ENCODE measurements at regions not wholly inside any gene's neighbourhood (a gene's known extent, or its start where the extent isn't known, plus 50 kb on each side); places are given as distances from the start of the nearest gene placed in this dataset.

DNA sequence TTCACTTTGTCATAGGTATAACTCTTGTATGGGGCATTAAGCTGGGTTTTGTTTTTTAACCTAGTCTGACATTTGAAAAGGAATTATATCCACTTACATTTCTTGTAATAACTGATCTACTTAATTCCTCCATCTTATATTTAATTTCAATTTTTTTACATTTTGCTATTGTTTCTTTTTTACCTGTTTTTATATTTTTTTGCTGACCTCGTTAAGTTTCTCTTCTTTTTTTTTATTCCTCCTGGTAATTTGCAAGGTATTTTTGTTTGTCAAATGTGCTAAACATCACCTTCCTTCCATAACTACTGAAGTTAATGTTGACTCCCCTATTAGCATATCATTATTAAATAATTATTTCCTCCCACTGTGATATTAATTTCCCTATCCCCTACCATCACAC is 87.7 kb upstream of the NR2F2 start:
- no peak overlapping the region for H3K4me3 ChIP-seq (ENCODE audit: low read depth, low read length, poor library complexity, severe bottlenecking)
- BruUV-seq (replicated peaks), result no TSS peak
- no peak for TF ChIP-seq EZH2 (IDR thresholded peaks at IDR 0.05; ENCODE audit: borderline replicate concordance, low read depth, low read length, poor library complexity, severe bottlenecking)
- no peak for TF ChIP-seq CTCF (conservative IDR thresholded peaks at IDR 0.05; ENCODE audit: low read depth, low read length)
- no peaks in the 10 kb centered on the region for H3K27me3 ChIP-seq (replicated peaks; ENCODE audit: insufficient read depth, low read depth, low read length, poor library complexity)
- POLR2A ChIA-PET (ENCODE audit: low non-redundant PET), result no interaction called here
- no peak for DNase-seq (ENCODE audit: low spot score)
- CTCF ChIA-PET, result no interaction called here
- no peaks in the 10 kb centered on the region for H3K36me3 ChIP-seq (ENCODE audit: insufficient read depth, low read length, poor library complexity, severe bottlenecking)
- no peaks in the 10 kb centered on the region for H3K9me3 ChIP-seq (ENCODE audit: low read depth, low read length, poor library complexity, severe bottlenecking)
- intact Hi-C loops (cut with micrococcal nuclease; ENCODE audit: unreplicated experiment), result no loop called here
- H3K27ac ChIP-seq (ENCODE audit: low read depth, low read length, poor library complexity, severe bottlenecking), result no peak overlapping the region
- H3K4me1 ChIP-seq (ENCODE audit: insufficient read depth, low read length, poor library complexity, severe bottlenecking), result no peaks in the 10 kb centered on the region

DNA sequence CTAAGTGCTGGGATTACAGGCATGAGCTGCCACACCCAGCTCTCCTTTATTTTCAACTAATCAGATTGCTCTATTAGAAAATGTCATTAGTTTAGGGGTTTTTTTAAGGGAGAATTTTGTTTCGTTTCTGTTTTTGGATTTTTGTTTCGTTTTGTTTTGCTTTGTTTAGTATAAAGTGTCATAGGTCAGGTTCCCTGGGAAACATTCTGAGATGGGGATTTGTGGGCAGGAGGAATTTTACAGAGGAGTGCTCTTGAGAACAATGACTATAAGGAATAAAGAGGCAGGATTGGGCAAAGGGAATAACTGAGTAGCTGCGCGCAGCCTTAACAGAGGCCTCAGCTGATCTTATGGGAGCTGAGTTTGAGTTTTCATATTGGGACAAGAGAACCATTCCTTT is 86.8 kb upstream of the NR2F2 start:
- ChIA-PET CTCF (no interaction called here), POLR2A (ENCODE audit: low non-redundant PET) (no interaction called here)
- no TSS peak for BruUV-seq (replicated peaks)
- no peak overlapping the region for H3K27ac ChIP-seq (ENCODE audit: low read depth, low read length, poor library complexity, severe bottlenecking)
- H3K9me3 ChIP-seq (ENCODE audit: low read depth, low read length, poor library complexity, severe bottlenecking), result no peaks in the 10 kb centered on the region
- H3K27me3 ChIP-seq (replicated peaks; ENCODE audit: insufficient read depth, low read depth, low read length, poor library complexity), result no peaks in the 10 kb centered on the region
- intact Hi-C loops (cut with micrococcal nuclease; ENCODE audit: unreplicated experiment), result no loop called here
- no peak overlapping the region for H3K4me3 ChIP-seq (ENCODE audit: low read depth, low read length, poor library complexity, severe bottlenecking)
- H3K4me1 ChIP-seq (ENCODE audit: insufficient read depth, low read length, poor library complexity, severe bottlenecking), result no peaks in the 10 kb centered on the region
- TF ChIP-seq CTCF (conservative IDR thresholded peaks at IDR 0.05; ENCODE audit: low read depth, low read length), result no peak
- no peak for DNase-seq (ENCODE audit: low spot score)
- H3K36me3 ChIP-seq (ENCODE audit: insufficient read depth, low read length, poor library complexity, severe bottlenecking), result no peaks in the 10 kb centered on the region

DNA sequence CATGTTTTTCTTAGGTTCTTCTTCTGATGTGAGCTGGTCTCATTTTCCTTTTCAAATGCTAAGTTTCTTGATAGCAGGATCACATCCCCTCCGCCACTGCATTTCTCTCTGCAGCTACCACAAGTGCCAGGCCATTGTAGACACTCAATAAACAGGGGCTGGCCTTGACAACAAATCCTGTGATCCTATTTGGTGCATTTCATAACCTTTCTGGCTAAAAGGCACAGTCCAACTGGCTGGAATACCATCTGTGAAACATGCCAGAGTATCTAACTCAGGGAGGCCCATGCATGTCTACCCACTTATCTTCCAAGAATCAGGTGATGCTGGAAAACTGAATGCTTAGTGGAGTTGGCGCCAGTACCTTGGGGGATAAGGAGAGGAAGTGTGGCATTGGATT is 85.2 kb upstream of the NR2F2 start:
- CTCF ChIA-PET, result no interaction called here

More for the DNA sequence above, 85.2 kb upstream of the NR2F2 start:
- H3K27ac ChIP-seq (ENCODE audit: low read depth, low read length, poor library complexity, severe bottlenecking), result no peak overlapping the region
- H3K36me3 ChIP-seq (ENCODE audit: insufficient read depth, low read length, poor library complexity, severe bottlenecking), result no peaks in the 10 kb centered on the region
- POLR2A ChIA-PET (ENCODE audit: low non-redundant PET), result no interaction called here
- DNase-seq (ENCODE audit: low spot score), result no peak
- TF ChIP-seq EZH2 (IDR thresholded peaks at IDR 0.05; ENCODE audit: borderline replicate concordance, low read depth, low read length, poor library complexity, severe bottlenecking) (no peak), CTCF (conservative IDR thresholded peaks at IDR 0.05; ENCODE audit: low read depth, low read length) (no peak)
- H3K4me1 ChIP-seq (ENCODE audit: insufficient read depth, low read length, poor library complexity, severe bottlenecking), result no peaks in the 10 kb centered on the region
- no peak overlapping the region for H3K4me3 ChIP-seq (ENCODE audit: low read depth, low read length, poor library complexity, severe bottlenecking)
- intact Hi-C loops (cut with micrococcal nuclease; ENCODE audit: unreplicated experiment), result no loop called here
- H3K9me3 ChIP-seq (ENCODE audit: low read depth, low read length, poor library complexity, severe bottlenecking), result no peaks in the 10 kb centered on the region
- H3K27me3 ChIP-seq (replicated peaks; ENCODE audit: insufficient read depth, low read depth, low read length, poor library complexity), result no peaks in the 10 kb centered on the region
- BruUV-seq (replicated peaks), result no TSS peak
